ENCODE measurements at regions not wholly inside any gene's neighbourhood (a gene's known extent, or its start where the extent isn't known, plus 50 kb on each side); places are given as distances from the start of the nearest gene placed in this dataset.

DNA sequence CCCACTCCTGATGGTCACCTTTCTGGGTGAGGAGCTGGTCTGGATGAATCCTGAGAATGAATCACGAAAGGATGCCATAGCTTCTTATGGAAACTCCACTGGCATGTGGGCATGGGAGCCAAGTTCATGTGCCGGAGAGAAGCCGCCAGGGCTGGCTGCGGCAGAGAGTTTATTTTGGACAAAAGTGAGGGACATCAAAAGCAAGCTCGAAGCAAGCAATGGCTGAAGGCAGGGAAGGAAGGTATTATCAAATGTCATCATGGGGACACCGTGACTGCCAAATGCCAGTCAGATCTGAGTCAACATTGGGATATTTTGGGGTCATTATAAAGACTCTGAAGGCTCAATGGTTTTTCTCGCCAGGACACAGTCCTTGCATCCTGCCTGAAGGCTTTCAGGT lies 249.1 kb downstream of the QKI start:
- no peak for TF ChIP-seq ZNF565 (CRISPR knock-in tag; conservative IDR thresholded peaks at IDR 0.05; ENCODE audit: low read depth)
- TF ChIP-seq, protein P1, sequence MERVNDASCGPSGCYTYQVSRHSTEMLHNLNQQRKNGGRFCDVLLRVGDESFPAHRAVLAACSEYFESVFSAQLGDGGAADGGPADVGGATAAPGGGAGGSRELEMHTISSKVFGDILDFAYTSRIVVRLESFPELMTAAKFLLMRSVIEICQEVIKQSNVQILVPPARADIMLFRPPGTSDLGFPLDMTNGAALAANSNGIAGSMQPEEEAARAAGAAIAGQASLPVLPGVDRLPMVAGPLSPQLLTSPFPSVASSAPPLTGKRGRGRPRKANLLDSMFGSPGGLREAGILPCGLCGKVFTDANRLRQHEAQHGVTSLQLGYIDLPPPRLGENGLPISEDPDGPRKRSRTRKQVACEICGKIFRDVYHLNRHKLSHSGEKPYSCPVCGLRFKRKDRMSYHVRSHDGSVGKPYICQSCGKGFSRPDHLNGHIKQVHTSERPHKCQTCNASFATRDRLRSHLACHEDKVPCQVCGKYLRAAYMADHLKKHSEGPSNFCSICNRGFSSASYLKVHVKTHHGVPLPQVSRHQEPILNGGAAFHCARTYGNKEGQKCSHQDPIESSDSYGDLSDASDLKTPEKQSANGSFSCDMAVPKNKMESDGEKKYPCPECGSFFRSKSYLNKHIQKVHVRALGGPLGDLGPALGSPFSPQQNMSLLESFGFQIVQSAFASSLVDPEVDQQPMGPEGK (CRISPR knock-in tag; IDR thresholded peaks at IDR 0.05; ENCODE audit: borderline replicate concordance), result no peak

Measured in SK-N-SH treated with all-trans-retinoic acid at 6 μM for 48 hours (cell line).